PC-9 (cell line): ENCODE measurements at regions not wholly inside any gene's neighbourhood (a gene's known extent, or its start where the extent isn't known, plus 50 kb on each side); places are given as distances from the start of the nearest gene placed in this dataset.

Source experiments
- CTCF ChIP-seq: fragments of 200-600 bp; sonication (generic); conservative IDR thresholded peaks from 2 replicates; pipeline ENCODE4 v1.6.1; 2017; ENCODE audit warnings: mixed run types, antibody characterized with exemption, mild to moderate bottlenecking, moderate library complexity
- EZH2 ChIP-seq: fragments of 200-600 bp; sonication (generic); IDR thresholded peaks from 2 replicates; pipeline ENCODE4 v1.8.0; 2017; ENCODE audit warnings: antibody characterized with exemption, low read depth

GRCh38 chr15:52856286-52856685, 66.2 kb upstream of the ONECUT1 start:
- TF ChIP-seq CTCF (no peak), EZH2 (no peak)
